ENCODE measurements at regions not wholly inside any gene's neighbourhood (a gene's known extent, or its start where the extent isn't known, plus 50 kb on each side); places are given as distances from the start of the nearest gene placed in this dataset.

GRCh38 chr11:130765951-130766649 is 150.2 kb downstream of the SNX19 start:
- TF ChIP-seq CTCF (IDR thresholded peaks at IDR 0.05; ENCODE audit: low read depth, low read length, missing input control) (no peak), NR2F2 (IDR thresholded peaks at IDR 0.05) (no peak), TAF1 (conservative IDR thresholded peaks at IDR 0.05) (no peak), REST (IDR thresholded peaks at IDR 0.05) (no peak), MAX (IDR thresholded peaks at IDR 0.05) (no peak), FOXA1 (IDR thresholded peaks at IDR 0.05) (no peak), RXRA (IDR thresholded peaks at IDR 0.05) (no peak), HNF4G (IDR thresholded peaks at IDR 0.05) (no peak)
